HL-60 (cell line): ENCODE measurements at regions not wholly inside any gene's neighbourhood (a gene's known extent, or its start where the extent isn't known, plus 50 kb on each side); places are given as distances from the start of the nearest gene placed in this dataset.

Experiments
- CTCF ChIP-seq: IDR thresholded peaks from one replicate; pipeline ENCODE4 v1.5.1; 2011; ENCODE audit warnings: low read length, control low read depth, inconsistent platforms; ENCODE audit not compliant: insufficient read depth
- POLR2AphosphoS5 ChIP-seq: IDR thresholded peaks from 2 replicates; pipeline ENCODE4 v1.6.1; 2012; ENCODE audit warnings: low read depth
- SPI1 ChIP-seq: IDR thresholded peaks from 2 replicates; pipeline ENCODE4 v1.6.1; 2012; ENCODE audit warnings: low read depth, mild to moderate bottlenecking, borderline replicate concordance
- TF ChIP-seq, protein P1 (sequence below): IDR thresholded peaks from 2 replicates; pipeline ENCODE4 v1.6.1; 2012; ENCODE audit warnings: low read depth; ENCODE audit not compliant: insufficient replicate concordance

DNA sequence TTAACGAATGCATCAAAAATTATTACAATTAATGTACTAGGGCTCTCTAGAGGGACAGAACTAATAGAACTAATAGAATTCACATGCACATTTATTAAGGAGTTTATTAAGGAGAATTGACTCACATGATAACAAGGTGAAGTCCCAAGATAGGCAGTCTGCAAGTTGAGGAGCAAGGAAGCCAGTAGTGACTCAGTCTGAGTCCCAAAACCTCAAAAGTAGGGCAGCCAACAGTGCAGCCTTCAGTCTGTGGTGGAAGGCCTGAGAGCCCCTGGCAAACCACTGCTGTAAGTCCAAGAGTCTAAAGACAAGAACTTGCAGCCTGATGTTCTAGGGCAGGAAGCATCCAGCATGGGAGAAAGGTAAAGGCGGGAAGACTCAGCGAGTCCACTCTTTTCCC, 633.8 kb downstream of the SEMA5A start:
- no peak for TF ChIP-seq CTCF
- TF ChIP-seq POLR2AphosphoS5: no peak
- TF ChIP-seq SPI1: no peak
- TF ChIP-seq, protein P1, sequence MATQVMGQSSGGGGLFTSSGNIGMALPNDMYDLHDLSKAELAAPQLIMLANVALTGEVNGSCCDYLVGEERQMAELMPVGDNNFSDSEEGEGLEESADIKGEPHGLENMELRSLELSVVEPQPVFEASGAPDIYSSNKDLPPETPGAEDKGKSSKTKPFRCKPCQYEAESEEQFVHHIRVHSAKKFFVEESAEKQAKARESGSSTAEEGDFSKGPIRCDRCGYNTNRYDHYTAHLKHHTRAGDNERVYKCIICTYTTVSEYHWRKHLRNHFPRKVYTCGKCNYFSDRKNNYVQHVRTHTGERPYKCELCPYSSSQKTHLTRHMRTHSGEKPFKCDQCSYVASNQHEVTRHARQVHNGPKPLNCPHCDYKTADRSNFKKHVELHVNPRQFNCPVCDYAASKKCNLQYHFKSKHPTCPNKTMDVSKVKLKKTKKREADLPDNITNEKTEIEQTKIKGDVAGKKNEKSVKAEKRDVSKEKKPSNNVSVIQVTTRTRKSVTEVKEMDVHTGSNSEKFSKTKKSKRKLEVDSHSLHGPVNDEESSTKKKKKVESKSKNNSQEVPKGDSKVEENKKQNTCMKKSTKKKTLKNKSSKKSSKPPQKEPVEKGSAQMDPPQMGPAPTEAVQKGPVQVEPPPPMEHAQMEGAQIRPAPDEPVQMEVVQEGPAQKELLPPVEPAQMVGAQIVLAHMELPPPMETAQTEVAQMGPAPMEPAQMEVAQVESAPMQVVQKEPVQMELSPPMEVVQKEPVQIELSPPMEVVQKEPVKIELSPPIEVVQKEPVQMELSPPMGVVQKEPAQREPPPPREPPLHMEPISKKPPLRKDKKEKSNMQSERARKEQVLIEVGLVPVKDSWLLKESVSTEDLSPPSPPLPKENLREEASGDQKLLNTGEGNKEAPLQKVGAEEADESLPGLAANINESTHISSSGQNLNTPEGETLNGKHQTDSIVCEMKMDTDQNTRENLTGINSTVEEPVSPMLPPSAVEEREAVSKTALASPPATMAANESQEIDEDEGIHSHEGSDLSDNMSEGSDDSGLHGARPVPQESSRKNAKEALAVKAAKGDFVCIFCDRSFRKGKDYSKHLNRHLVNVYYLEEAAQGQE: no peak
